Stomach (tissue), 8 donors: ENCODE measurements at regions not wholly inside any gene's neighbourhood (a gene's known extent, or its start where the extent isn't known, plus 50 kb on each side); places are given as distances from the start of the nearest gene placed in this dataset.
A peak's percentile ranks its signal among the peaks of the same experiment; 100 is the strongest.

Source experiments
- DNase-seq, 2 donors: peaks; one replicate each; pipeline versions ENCODE4 v3.0.0 to v3.0.0-alpha.2; 2013 to 2019
- H3K27ac ChIP-seq, 5 donors: fragments of 200-600 bp in 4 of 5; sonication (generic) in 4 of 5; one replicate each; pipeline ENCODE4 v1.5.1; 2013 to 2019; ENCODE audit warnings: mild to moderate bottlenecking in 1 of 5, moderate library complexity in 1 of 5
- H3K27me3 ChIP-seq, 3 donors: fragments of 200-600 bp; sonication (generic); one replicate each; pipeline ENCODE4 v1.5.1; 2017 to 2019; ENCODE audit warnings: mixed run types in 1 of 3
- H3K36me3 ChIP-seq, 4 donors: fragments of 200-600 bp; sonication (generic); 1 replicate in 3 of 4; 2 replicates in 1 of 4; pipeline ENCODE4 v1.5.1; 2016 to 2019
- H3K4me1 ChIP-seq, 4 donors: fragments of 200-600 bp; sonication (generic); one replicate each; pipeline ENCODE4 v1.5.1; 2016 to 2019
- H3K4me3 ChIP-seq, 4 donors: fragments of 200-600 bp; sonication (generic) in 3 of 4; one replicate each; pipeline ENCODE4 v1.5.1; 2016 to 2019; ENCODE audit warnings: mild to moderate bottlenecking in 1 of 4
- H3K9me3 ChIP-seq, 4 donors: fragments of 200-600 bp; sonication (generic); one replicate each; pipeline ENCODE4 v1.5.1; 2016 to 2019
- EP300 ChIP-seq: sonication (generic); formaldehyde crosslinking; IDR thresholded peaks from one replicate; pipeline ENCODE4 v1.6.1; 2017; ENCODE audit warnings: antibody characterized with exemption
- POLR2A ChIP-seq, 4 donors: fragments of 450-650 bp; IDR thresholded peaks; one replicate each; pipeline ENCODE4 v1.6.1; 2016; ENCODE audit warnings: antibody characterized with exemption in 4 of 4, control low read depth in 2 of 4, mild to moderate bottlenecking in 1 of 4, moderate library complexity in 1 of 4
- POLR2AphosphoS5 ChIP-seq, 3 donors: sonication (generic); formaldehyde crosslinking; IDR thresholded peaks; one replicate each; pipeline ENCODE4 v1.6.1; 2016; ENCODE audit warnings: antibody characterized with exemption in 3 of 3
- WGBS, 5 donors: extraction: QIAGEN DNeasy Blood & Tissue Kit in 3 of 5; methylation state at CpG; one replicate each; pipeline versions ENCODE4 v1.1.5 to v1.1.7; 2013 to 2018; 5-methylcytosine and 5-hydroxymethylcytosine counted together
- intact Hi-C: fragments of 100-400 bp; cut with DNase I; formaldehyde crosslinking; loops from one replicate; pipeline ENCODE4 v1.15.1; 2023; ENCODE audit warnings: low total_unique reads
- TF ChIP-seq, protein P1 (sequence below), 7 experiments: fragments of 450-650 bp in 4 of 7; fragments of 200-600 bp in 3 of 7; sonication (generic) in 3 of 7; IDR thresholded peaks; one replicate each; pipeline ENCODE4 v1.5.1; 2016 to 2019; ENCODE audit warnings: antibody characterized with exemption in 7 of 7, control low read depth in 2 of 7, mild to moderate bottlenecking in 1 of 7
- donor health status: healthy with polysubstance abuse.
- donor health status: Bipolar disorder and iron deficiency.
- donor health status: healthy.

DNA sequence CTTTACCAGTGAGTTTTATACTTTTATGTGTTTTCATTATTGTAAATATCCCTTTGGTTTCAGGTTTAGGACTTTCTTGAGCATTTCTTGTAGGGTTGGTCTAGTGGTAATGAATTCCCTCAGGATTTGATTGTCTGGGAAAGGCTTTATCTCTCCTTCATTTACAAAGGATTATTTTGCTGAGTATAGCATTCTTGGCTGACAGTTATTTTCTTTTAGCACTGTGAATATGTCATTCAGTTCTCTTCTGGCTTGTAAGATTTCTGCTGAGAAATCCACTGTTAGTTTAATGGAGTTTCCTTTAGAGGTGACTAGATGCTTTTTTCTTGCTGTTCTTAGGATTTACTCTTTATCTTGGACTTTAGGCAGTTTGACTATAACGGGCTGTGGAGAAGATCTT is 373.9 kb downstream of the TSN start:
- WGBS, 5 donors, result 67 to 95% (median 94%) methylated on average over 1 of the region's 1 CpG
- H3K4me1 ChIP-seq, result no peaks in the 10 kb centered on the region
- no peak overlapping the region for H3K4me3 ChIP-seq
- no peaks in the 10 kb centered on the region for H3K27me3 ChIP-seq
- H3K27ac ChIP-seq, result no peak overlapping the region
- TF ChIP-seq POLR2A (IDR thresholded peaks at IDR 0.05) (no peak), POLR2AphosphoS5 (IDR thresholded peaks at IDR 0.05) (no peak), EP300 (no peak)
- TF ChIP-seq, protein P1, sequence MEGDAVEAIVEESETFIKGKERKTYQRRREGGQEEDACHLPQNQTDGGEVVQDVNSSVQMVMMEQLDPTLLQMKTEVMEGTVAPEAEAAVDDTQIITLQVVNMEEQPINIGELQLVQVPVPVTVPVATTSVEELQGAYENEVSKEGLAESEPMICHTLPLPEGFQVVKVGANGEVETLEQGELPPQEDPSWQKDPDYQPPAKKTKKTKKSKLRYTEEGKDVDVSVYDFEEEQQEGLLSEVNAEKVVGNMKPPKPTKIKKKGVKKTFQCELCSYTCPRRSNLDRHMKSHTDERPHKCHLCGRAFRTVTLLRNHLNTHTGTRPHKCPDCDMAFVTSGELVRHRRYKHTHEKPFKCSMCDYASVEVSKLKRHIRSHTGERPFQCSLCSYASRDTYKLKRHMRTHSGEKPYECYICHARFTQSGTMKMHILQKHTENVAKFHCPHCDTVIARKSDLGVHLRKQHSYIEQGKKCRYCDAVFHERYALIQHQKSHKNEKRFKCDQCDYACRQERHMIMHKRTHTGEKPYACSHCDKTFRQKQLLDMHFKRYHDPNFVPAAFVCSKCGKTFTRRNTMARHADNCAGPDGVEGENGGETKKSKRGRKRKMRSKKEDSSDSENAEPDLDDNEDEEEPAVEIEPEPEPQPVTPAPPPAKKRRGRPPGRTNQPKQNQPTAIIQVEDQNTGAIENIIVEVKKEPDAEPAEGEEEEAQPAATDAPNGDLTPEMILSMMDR (IDR thresholded peaks at IDR 0.05), result no peak
- no peaks in the 10 kb centered on the region for H3K36me3 ChIP-seq
- intact Hi-C loops, result no loop called here
- peaks cover 0 to 57% (median 48%) of the 10 kb centered on the region in 4 donors for H3K9me3 ChIP-seq
- no peak for DNase-seq

- Histone ChIP-seq H3K4me1 (no peaks in the 10 kb centered on the region), H3K27ac (no peak overlapping the region), H3K27me3 (no peaks in the 10 kb centered on the region), H3K36me3 (no peaks in the 10 kb centered on the region), H3K9me3 (peaks cover 0 to 42% (median 37%) of the 10 kb centered on the region in 4 donors), H3K4me3 (no peak overlapping the region)
- DNase-seq, result no peak
- TF ChIP-seq EP300, result no peak
- TF ChIP-seq, protein P1 (IDR thresholded peaks at IDR 0.05), result no peak
- TF ChIP-seq POLR2AphosphoS5 (IDR thresholded peaks at IDR 0.05), result no peak
- no peak for TF ChIP-seq POLR2A (IDR thresholded peaks at IDR 0.05)
- intact Hi-C loops, result no loop called here
- 45 to 91% (median 84%) methylated on average over 2 of the region's 2 CpGs for WGBS, 5 donors
These were observed 376.8 kb downstream of the TSN start for GRCh38 chr2:122132147-122132691.

GRCh38 chr2:122135021-122135937 is 379.8 kb downstream of the TSN start:
- WGBS, 5 donors, result 22 to 49% (median 41%) methylated on average over 10 of the region's 10 CpGs
- Histone ChIP-seq H3K36me3 (no peaks in the 10 kb centered on the region), H3K4me1 (no peaks in the 10 kb centered on the region), H3K27ac (no peak overlapping the region), H3K4me3 (no peak overlapping the region), H3K27me3 (no peaks in the 10 kb centered on the region), H3K9me3 (peaks cover 0 to 24% (median 14%) of the 10 kb centered on the region in 4 donors)
- TF ChIP-seq, protein P1 (IDR thresholded peaks at IDR 0.05), result no peak
- TF ChIP-seq POLR2AphosphoS5 (IDR thresholded peaks at IDR 0.05) (no peak), EP300 (no peak), POLR2A (IDR thresholded peaks at IDR 0.05) (no peak)
- intact Hi-C loops, result no loop called here
- no peak for DNase-seq

DNA sequence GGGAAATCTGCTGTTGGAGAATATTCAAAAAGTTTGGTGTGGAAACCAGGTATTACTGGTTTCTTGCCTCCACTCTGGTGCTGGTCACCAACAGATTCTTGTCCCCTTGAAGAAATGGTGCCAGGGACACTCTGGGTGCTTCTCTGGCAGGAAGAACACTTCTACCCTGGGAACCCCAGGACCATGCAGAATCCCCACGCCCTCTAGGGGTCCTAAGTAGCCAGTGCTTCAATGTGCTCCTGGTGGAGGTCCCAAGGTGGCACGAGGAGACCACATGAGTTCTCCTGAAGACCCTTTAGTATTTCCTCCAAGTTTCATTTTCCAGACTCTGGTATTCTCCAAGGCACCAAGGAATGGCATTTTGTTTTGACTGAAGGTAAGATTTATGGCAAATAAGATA is 380.6 kb downstream of the TSN start:
- DNase-seq, result peak in 1 of 2 donors; percentile 49
- H3K4me1 ChIP-seq, result no peaks in the 10 kb centered on the region
- TF ChIP-seq POLR2AphosphoS5 (IDR thresholded peaks at IDR 0.05) (no peak), EP300 (no peak), POLR2A (IDR thresholded peaks at IDR 0.05) (no peak)
- TF ChIP-seq, protein P1 (IDR thresholded peaks at IDR 0.05), result no peak
- peaks cover 0 to 16% (median 8%) of the 10 kb centered on the region in 4 donors for H3K9me3 ChIP-seq
- H3K36me3 ChIP-seq, result no peaks in the 10 kb centered on the region
- 27 to 58% (median 50%) methylated on average over 2 of the region's 2 CpGs for WGBS, 5 donors
- H3K27ac ChIP-seq, result no peak overlapping the region
- H3K27me3 ChIP-seq, result no peaks in the 10 kb centered on the region
- intact Hi-C loops, result no loop called here
- no peak overlapping the region for H3K4me3 ChIP-seq
